Thyroid gland (tissue), 4 donors: ENCODE measurements at regions not wholly inside any gene's neighbourhood (a gene's known extent, or its start where the extent isn't known, plus 50 kb on each side); places are given as distances from the start of the nearest gene placed in this dataset.

ENCODE experiments used
- POLR2A ChIP-seq, 2 donors: fragments of 450-650 bp; IDR thresholded peaks; one replicate each; pipeline ENCODE4 v1.6.1; 2017; ENCODE audit warnings: antibody characterized with exemption in 2 of 2, mild to moderate bottlenecking in 2 of 2, moderate library complexity in 1 of 2
- TF ChIP-seq, protein P1 (sequence below), 6 experiments: fragments of 200-600 bp in 3 of 6; fragments of 450-650 bp in 3 of 6; sonication (generic) in 3 of 6; IDR thresholded peaks; one replicate each; pipeline ENCODE4 v1.5.1; 2016 to 2019; ENCODE audit warnings: antibody characterized with exemption in 6 of 6, mild to moderate bottlenecking in 2 of 6, inconsistent platforms in 1 of 6, moderate library complexity in 1 of 6

DNA sequence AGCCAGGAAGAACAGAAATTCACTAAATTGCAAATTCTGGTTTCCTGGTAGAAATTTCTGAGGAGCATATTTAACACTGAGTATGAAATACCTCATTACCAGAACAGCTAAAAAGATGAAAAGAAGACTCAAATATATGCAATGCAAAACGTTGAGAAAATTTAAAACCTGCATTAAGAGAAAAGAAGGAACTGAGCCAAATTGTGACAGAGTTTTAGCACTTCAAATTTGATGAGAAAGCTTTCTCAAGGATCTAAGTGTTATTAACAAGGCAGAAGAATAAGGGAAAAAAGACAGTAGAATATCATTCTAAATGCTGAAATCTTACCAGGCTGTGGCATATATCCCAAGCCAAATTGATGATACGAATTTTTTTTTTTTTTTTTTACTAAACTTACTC, 443.0 kb downstream of the COL12A1 start:
- TF ChIP-seq, protein P1, sequence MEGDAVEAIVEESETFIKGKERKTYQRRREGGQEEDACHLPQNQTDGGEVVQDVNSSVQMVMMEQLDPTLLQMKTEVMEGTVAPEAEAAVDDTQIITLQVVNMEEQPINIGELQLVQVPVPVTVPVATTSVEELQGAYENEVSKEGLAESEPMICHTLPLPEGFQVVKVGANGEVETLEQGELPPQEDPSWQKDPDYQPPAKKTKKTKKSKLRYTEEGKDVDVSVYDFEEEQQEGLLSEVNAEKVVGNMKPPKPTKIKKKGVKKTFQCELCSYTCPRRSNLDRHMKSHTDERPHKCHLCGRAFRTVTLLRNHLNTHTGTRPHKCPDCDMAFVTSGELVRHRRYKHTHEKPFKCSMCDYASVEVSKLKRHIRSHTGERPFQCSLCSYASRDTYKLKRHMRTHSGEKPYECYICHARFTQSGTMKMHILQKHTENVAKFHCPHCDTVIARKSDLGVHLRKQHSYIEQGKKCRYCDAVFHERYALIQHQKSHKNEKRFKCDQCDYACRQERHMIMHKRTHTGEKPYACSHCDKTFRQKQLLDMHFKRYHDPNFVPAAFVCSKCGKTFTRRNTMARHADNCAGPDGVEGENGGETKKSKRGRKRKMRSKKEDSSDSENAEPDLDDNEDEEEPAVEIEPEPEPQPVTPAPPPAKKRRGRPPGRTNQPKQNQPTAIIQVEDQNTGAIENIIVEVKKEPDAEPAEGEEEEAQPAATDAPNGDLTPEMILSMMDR (IDR thresholded peaks at IDR 0.05), result no peak
- TF ChIP-seq POLR2A (IDR thresholded peaks at IDR 0.05), result no peak
